Trophoblast cell (in vitro differentiated cells and primary cell): ENCODE measurements at regions not wholly inside any gene's neighbourhood (a gene's known extent, or its start where the extent isn't known, plus 50 kb on each side); places are given as distances from the start of the nearest gene placed in this dataset.

Source experiments
- DNase-seq, 2 donors: peaks; one replicate each; pipeline ENCODE4 v3.0.0-alpha.2; 2016
- H2AFZ ChIP-seq: 2 replicates; pipeline ENCODE4 v1.6.1; 2013; ENCODE audit warnings: low read length, moderate library complexity, mild to moderate bottlenecking; ENCODE audit not compliant: insufficient read depth, poor library complexity
- H2AK5ac ChIP-seq: 2 replicates; pipeline ENCODE4 v1.6.1; 2013; ENCODE audit warnings: mild to moderate bottlenecking, low read length
- H2BK120ac ChIP-seq: 2 replicates; pipeline ENCODE4 v1.6.1; 2013; ENCODE audit warnings: low read length, mild to moderate bottlenecking, moderate library complexity; ENCODE audit not compliant: insufficient read depth, poor library complexity
- H2BK12ac ChIP-seq: 2 replicates; pipeline ENCODE4 v1.6.1; 2013; ENCODE audit warnings: mild to moderate bottlenecking, low read length, moderate library complexity
- H2BK5ac ChIP-seq: 2 replicates; pipeline ENCODE4 v1.6.1; 2013; ENCODE audit warnings: low read length, low read depth, moderate library complexity, mild to moderate bottlenecking; ENCODE audit not compliant: poor library complexity
- H3K14ac ChIP-seq: 2 replicates; pipeline ENCODE4 v1.6.1; 2013; ENCODE audit warnings: mild to moderate bottlenecking, low read length
- H3K18ac ChIP-seq: 2 replicates; pipeline ENCODE4 v1.6.1; 2013; ENCODE audit warnings: mild to moderate bottlenecking, low read length
- H3K23ac ChIP-seq: 2 replicates; pipeline ENCODE4 v1.6.1; 2013; ENCODE audit warnings: low read length
- H3K27ac ChIP-seq: 2 replicates; pipeline ENCODE4 v1.5.1; 2013; ENCODE audit warnings: low read depth, mild to moderate bottlenecking, inconsistent platforms, low read length, moderate library complexity
- H3K27me3 ChIP-seq: 2 replicates; pipeline ENCODE4 v1.6.1; 2013; ENCODE audit warnings: inconsistent platforms, mild to moderate bottlenecking, low read length, moderate library complexity; ENCODE audit not compliant: insufficient read depth
- H3K36me3 ChIP-seq, 2 experiments: 1 replicate in 1 of 2; 2 replicates in 1 of 2; pipeline ENCODE4 v1.6.1; 2013; ENCODE audit warnings: low read length in 2 of 2, mild to moderate bottlenecking in 2 of 2, moderate library complexity in 1 of 2; ENCODE audit not compliant: insufficient read depth in 2 of 2, control insufficient read depth in 1 of 2
- H3K4ac ChIP-seq: 2 replicates; pipeline ENCODE4 v1.6.1; 2013; ENCODE audit warnings: low read depth, mild to moderate bottlenecking, low read length, moderate library complexity
- H3K4me1 ChIP-seq, 2 experiments: 1 replicate in 1 of 2; 2 replicates in 1 of 2; pipeline ENCODE4 v1.6.1; 2013; ENCODE audit warnings: low read length in 2 of 2, mild to moderate bottlenecking in 2 of 2, moderate library complexity in 1 of 2; ENCODE audit not compliant: insufficient read depth in 2 of 2, control insufficient read depth in 1 of 2
- H3K4me2 ChIP-seq: 2 replicates; pipeline ENCODE4 v1.6.1; 2013; ENCODE audit warnings: inconsistent platforms, mild to moderate bottlenecking, low read length, moderate library complexity
- H3K4me3 ChIP-seq: 2 replicates; pipeline ENCODE4 v1.5.1; 2013; ENCODE audit warnings: mild to moderate bottlenecking, low read depth, low read length, inconsistent platforms
- H3K79me1 ChIP-seq: one replicate; pipeline ENCODE4 v1.6.1; 2013; ENCODE audit warnings: low read length
- H3K79me2 ChIP-seq: 2 replicates; pipeline ENCODE4 v1.6.1; 2013; ENCODE audit warnings: low read length, mild to moderate bottlenecking; ENCODE audit not compliant: control insufficient read depth, insufficient read depth, poor library complexity
- H3K9ac ChIP-seq: 2 replicates; pipeline ENCODE4 v1.6.1; 2013; ENCODE audit warnings: mild to moderate bottlenecking, low read length
- H3K9me3 ChIP-seq: 2 replicates; pipeline ENCODE4 v1.6.1; 2013; ENCODE audit warnings: low read depth, mild to moderate bottlenecking, control low read depth, inconsistent platforms, low read length; ENCODE audit not compliant: insufficient read depth
- H4K12ac ChIP-seq: 2 replicates; pipeline ENCODE4 v1.6.1; 2013; ENCODE audit warnings: low read depth, mild to moderate bottlenecking, low read length, moderate library complexity
- H4K8ac ChIP-seq: 2 replicates; pipeline ENCODE4 v1.6.1; 2013; ENCODE audit warnings: low read depth, mild to moderate bottlenecking, low read length, moderate library complexity
- H4K91ac ChIP-seq: one replicate; pipeline ENCODE4 v1.6.1; 2013; ENCODE audit warnings: low read depth, mild to moderate bottlenecking, low read length, moderate library complexity
- WGBS: extraction: QIAGEN DNeasy Blood & Tissue Kit; methylation state at CpG from one replicate; pipeline ENCODE4 v1.1.7; 2013; ENCODE audit warnings: missing lambda C conversion rate; ENCODE audit not compliant: insufficient read length, insufficient coverage; ENCODE audit errors: extremely low coverage; 5-methylcytosine and 5-hydroxymethylcytosine counted together

- H3K4me2 ChIP-seq: no peak overlapping the region
- no peak overlapping the region for H2BK5ac ChIP-seq
- no peak overlapping the region for H2AFZ ChIP-seq
- no peak overlapping the region for H3K4me3 ChIP-seq
- no peak for DNase-seq
- H3K4ac ChIP-seq: no peak overlapping the region
- H3K27ac ChIP-seq: no peak overlapping the region
- no peak overlapping the region for H3K9ac ChIP-seq
- no peaks in the 10 kb centered on the region for H3K36me3 ChIP-seq
- no peak overlapping the region for H4K8ac ChIP-seq
- H3K79me2 ChIP-seq: no peaks in the 10 kb centered on the region
- no peaks in the 10 kb centered on the region for H3K9me3 ChIP-seq
- H3K27me3 ChIP-seq: no peaks in the 10 kb centered on the region
- H4K91ac ChIP-seq: no peak overlapping the region
- H3K14ac ChIP-seq: no peak overlapping the region
- H3K4me1 ChIP-seq: peaks cover 0 to 1% of the 10 kb centered on the region in 2 experiments
- H3K23ac ChIP-seq: no peak overlapping the region
- no peak overlapping the region for H3K18ac ChIP-seq
- no peak overlapping the region for H4K12ac ChIP-seq
- no peak overlapping the region for H2BK120ac ChIP-seq
- H2BK12ac ChIP-seq: no peak overlapping the region
- no peak overlapping the region for H2AK5ac ChIP-seq
- H3K79me1 ChIP-seq: no peaks in the 10 kb centered on the region
- no CpG with 5 or more reads among the region's 2 CpGs for WGBS
Observed at GRCh38 chr2:182622231-182622630, 93.8 kb upstream of the DNAJC10 start.

GRCh38 chr2:182625814-182626213, 90.2 kb upstream of the DNAJC10 start:
- Histone ChIP-seq H3K18ac (no peak overlapping the region), H3K23ac (no peak overlapping the region), H3K36me3 (no peaks in the 10 kb centered on the region), H3K27ac (no peak overlapping the region), H2AFZ (no peak overlapping the region), H3K9me3 (no peaks in the 10 kb centered on the region), H4K8ac (no peak overlapping the region), H2BK5ac (no peak overlapping the region), H2BK12ac (no peak overlapping the region), H3K79me2 (no peaks in the 10 kb centered on the region), H3K27me3 (no peaks in the 10 kb centered on the region), H2AK5ac (no peak overlapping the region), H3K4me2 (no peak overlapping the region), H3K9ac (no peak overlapping the region), H3K4ac (no peak overlapping the region), H3K4me3 (no peak overlapping the region), H3K79me1 (no peaks in the 10 kb centered on the region), H3K14ac (no peak overlapping the region), H4K12ac (no peak overlapping the region), H2BK120ac (no peak overlapping the region), H3K4me1 (peaks cover 0 to under 1% of the 10 kb centered on the region in 2 experiments), H4K91ac (no peak overlapping the region)
- DNase-seq: no peak
- no CpG with 5 or more reads among the region's 1 CpG for WGBS

GRCh38 chr2:182628916-182629315, 87.1 kb upstream of the DNAJC10 start:
- no peak overlapping the region for H2BK5ac ChIP-seq
- H3K79me1 ChIP-seq: no peaks in the 10 kb centered on the region

GRCh38 chr2:182630207-182630606, 85.8 kb upstream of the DNAJC10 start:
- Histone ChIP-seq H4K91ac (no peak overlapping the region), H3K36me3 (no peaks in the 10 kb centered on the region), H2AK5ac (no peak overlapping the region), H2BK120ac (no peak overlapping the region), H3K9me3 (no peaks in the 10 kb centered on the region), H4K8ac (no peak overlapping the region), H3K23ac (no peak overlapping the region), H3K4ac (no peak overlapping the region), H2BK12ac (no peak overlapping the region), H3K79me1 (no peaks in the 10 kb centered on the region), H3K27me3 (no peaks in the 10 kb centered on the region), H2AFZ (no peak overlapping the region), H3K27ac (no peak overlapping the region), H4K12ac (no peak overlapping the region), H3K9ac (no peak overlapping the region), H3K14ac (no peak overlapping the region), H3K18ac (no peak overlapping the region), H3K4me2 (no peak overlapping the region), H3K79me2 (no peaks in the 10 kb centered on the region), H3K4me1 (no peaks in the 10 kb centered on the region), H2BK5ac (no peak overlapping the region), H3K4me3 (no peak overlapping the region)
- WGBS: no CpG with 5 or more reads among the region's 1 CpG
- no peak for DNase-seq

More at GRCh38 chr2:182628916-182629315, 87.1 kb upstream of the DNAJC10 start:
- H3K9me3 ChIP-seq: no peaks in the 10 kb centered on the region
- no peak overlapping the region for H2BK120ac ChIP-seq
- H3K4me2 ChIP-seq: no peak overlapping the region
- H3K79me2 ChIP-seq: no peaks in the 10 kb centered on the region
- no peaks in the 10 kb centered on the region for H3K4me1 ChIP-seq
- H3K36me3 ChIP-seq: no peaks in the 10 kb centered on the region
- H4K12ac ChIP-seq: no peak overlapping the region
- no peak overlapping the region for H3K14ac ChIP-seq
- H3K27me3 ChIP-seq: no peaks in the 10 kb centered on the region
- H2AK5ac ChIP-seq: no peak overlapping the region
- no CpG with 5 or more reads among the region's 3 CpGs for WGBS
- no peak for DNase-seq
- no peak overlapping the region for H2BK12ac ChIP-seq
- no peak overlapping the region for H3K4ac ChIP-seq
- no peak overlapping the region for H3K23ac ChIP-seq
- no peak overlapping the region for H4K8ac ChIP-seq
- no peak overlapping the region for H4K91ac ChIP-seq
- no peak overlapping the region for H3K18ac ChIP-seq
- no peak overlapping the region for H3K4me3 ChIP-seq
- no peak overlapping the region for H2AFZ ChIP-seq
- H3K27ac ChIP-seq: no peak overlapping the region
- no peak overlapping the region for H3K9ac ChIP-seq
